Fibroblast of lung (primary cell): ENCODE measurements at regions not wholly inside any gene's neighbourhood (a gene's known extent, or its start where the extent isn't known, plus 50 kb on each side); places are given as distances from the start of the nearest gene placed in this dataset.

Experiments used
- EZH2 ChIP-seq: IDR thresholded peaks from 2 replicates; pipeline ENCODE4 v1.5.1; 2012; ENCODE audit warnings: low read length, control low read depth, mild to moderate bottlenecking; ENCODE audit errors: missing control alignments
- TF ChIP-seq, protein P1 (sequence below), 2 donors: IDR thresholded peaks in 1 of 2; conservative IDR thresholded peaks in 1 of 2; 1 replicate in 1 of 2; 2 replicates in 1 of 2; pipeline ENCODE4 v1.5.1; 2011 to 2012; ENCODE audit warnings: low read length in 2 of 2, control low read depth in 1 of 2, inconsistent platforms in 1 of 2, low read depth in 1 of 2, mild to moderate bottlenecking in 1 of 2

DNA sequence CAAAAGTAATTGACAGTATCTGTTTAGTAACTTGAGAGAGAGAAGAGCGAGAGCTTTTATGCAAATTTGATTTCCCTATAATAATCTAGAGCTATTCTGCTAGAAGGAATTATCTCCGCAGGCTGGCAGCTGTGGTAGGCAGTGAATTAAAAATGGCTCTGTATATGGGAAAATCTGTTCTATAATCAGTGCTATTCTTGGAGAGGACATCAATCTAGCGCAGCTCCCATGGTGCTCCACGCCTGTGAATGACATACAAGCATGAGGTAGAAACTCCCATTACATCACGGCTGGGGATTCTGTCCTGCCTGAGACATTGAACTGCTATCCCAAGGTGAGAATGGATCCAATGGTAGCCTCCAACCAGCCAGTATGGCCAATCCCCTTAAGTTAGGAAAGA is 179.0 kb downstream of the DHX15 start:
- TF ChIP-seq, protein P1, sequence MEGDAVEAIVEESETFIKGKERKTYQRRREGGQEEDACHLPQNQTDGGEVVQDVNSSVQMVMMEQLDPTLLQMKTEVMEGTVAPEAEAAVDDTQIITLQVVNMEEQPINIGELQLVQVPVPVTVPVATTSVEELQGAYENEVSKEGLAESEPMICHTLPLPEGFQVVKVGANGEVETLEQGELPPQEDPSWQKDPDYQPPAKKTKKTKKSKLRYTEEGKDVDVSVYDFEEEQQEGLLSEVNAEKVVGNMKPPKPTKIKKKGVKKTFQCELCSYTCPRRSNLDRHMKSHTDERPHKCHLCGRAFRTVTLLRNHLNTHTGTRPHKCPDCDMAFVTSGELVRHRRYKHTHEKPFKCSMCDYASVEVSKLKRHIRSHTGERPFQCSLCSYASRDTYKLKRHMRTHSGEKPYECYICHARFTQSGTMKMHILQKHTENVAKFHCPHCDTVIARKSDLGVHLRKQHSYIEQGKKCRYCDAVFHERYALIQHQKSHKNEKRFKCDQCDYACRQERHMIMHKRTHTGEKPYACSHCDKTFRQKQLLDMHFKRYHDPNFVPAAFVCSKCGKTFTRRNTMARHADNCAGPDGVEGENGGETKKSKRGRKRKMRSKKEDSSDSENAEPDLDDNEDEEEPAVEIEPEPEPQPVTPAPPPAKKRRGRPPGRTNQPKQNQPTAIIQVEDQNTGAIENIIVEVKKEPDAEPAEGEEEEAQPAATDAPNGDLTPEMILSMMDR (conservative IDR thresholded peaks at IDR 0.05 in 1 of 2, IDR thresholded peaks at IDR 0.05 in 1 of 2; ENCODE audit: low read depth in 1 of 2, low read length in 2 of 2): no peak
- no peak for TF ChIP-seq EZH2
